B cell (primary cell): ENCODE measurements at regions not wholly inside any gene's neighbourhood (a gene's known extent, or its start where the extent isn't known, plus 50 kb on each side); places are given as distances from the start of the nearest gene placed in this dataset.

ENCODE experiments used
- ATAC-seq: fragments of 200-7000 bp; cut with Tn5 transposase; one replicate; pipeline ENCODE4 v1.10.0; 2021; ENCODE audit warnings: low read depth, mild to moderate bottlenecking, moderate number of reproducible peaks, moderate library complexity
- CTCF ChIA-PET: fragments of 350-600 bp; sonication (Branson Sonifier 250); formaldehyde crosslinking; loops from one replicate; lab custom pipeline; 2021; ENCODE audit warnings: antibody characterized with exemption, inconsistent platforms; lab: Charles Lee
- POLR2A ChIA-PET: fragments of 350-600 bp; sonication (Branson Sonifier 250); formaldehyde crosslinking; loops from one replicate; lab custom pipeline; 2021; ENCODE audit warnings: antibody characterized with exemption; lab: Charles Lee
- DNase-seq: peaks from one replicate; pipeline ENCODE4 v3.0.0; 2013
- H2AFZ ChIP-seq: 2 replicates; pipeline ENCODE4 v1.6.1; 2012; ENCODE audit warnings: mild to moderate bottlenecking, low read depth, low read length; ENCODE audit not compliant: insufficient read depth, poor library complexity, severe bottlenecking
- H3K27ac ChIP-seq, 2 donors: 1 replicate in 1 of 2; 2 replicates in 1 of 2; pipeline ENCODE4 v1.5.1; 2012 to 2013; ENCODE audit warnings: low read length in 2 of 2, mild to moderate bottlenecking in 2 of 2, moderate library complexity in 1 of 2
- H3K27me3 ChIP-seq, 4 experiments: fragments of 200-600 bp in 1 of 4; sonication (generic) in 1 of 4; replicated peaks in 1 of 4; 1 replicate in 2 of 4; 2 replicates in 2 of 4; pipeline versions ENCODE4 v1.6.1 to v1.7.0; 2013 to 2016; ENCODE audit warnings: low read length in 3 of 4, mild to moderate bottlenecking in 2 of 4, mixed read lengths in 1 of 4, moderate library complexity in 1 of 4; ENCODE audit not compliant: insufficient read depth in 4 of 4, control insufficient read depth in 3 of 4; ENCODE audit errors: control extremely low read depth in 1 of 4
- H3K36me3 ChIP-seq, 2 experiments: replicated peaks in 1 of 2; 1 replicate in 1 of 2; 2 replicates in 1 of 2; pipeline versions ENCODE4 v1.6.1 to v1.7.1; 2013; ENCODE audit warnings: low read length in 1 of 2; ENCODE audit not compliant: insufficient read depth in 2 of 2, control insufficient read depth in 1 of 2; ENCODE audit errors: control extremely low read depth in 1 of 2, extremely low read depth in 1 of 2
- H3K4me1 ChIP-seq, 2 donors: fragments of 200-600 bp in 1 of 2; sonication (generic) in 1 of 2; 1 replicate in 1 of 2; 2 replicates in 1 of 2; pipeline versions ENCODE4 v1.5.1 to v1.6.1; 2013 to 2017; ENCODE audit warnings: low read length in 2 of 2; ENCODE audit not compliant: control insufficient read depth in 2 of 2, insufficient read depth in 2 of 2
- H3K4me2 ChIP-seq: replicated peaks from 2 replicates; pipeline ENCODE3; 2012; ENCODE audit warnings: mild to moderate bottlenecking, low read depth, low read length; ENCODE audit not compliant: poor library complexity, severe bottlenecking
- H3K4me3 ChIP-seq, 5 experiments: fragments of 200-600 bp in 1 of 5; sonication (generic) in 1 of 5; 1 replicate in 3 of 5; 2 replicates in 2 of 5; pipeline versions ENCODE4 v1.5.1 to v1.7.0; 2011 to 2016; ENCODE audit warnings: low read length in 4 of 5, mild to moderate bottlenecking in 4 of 5, low read depth in 2 of 5, control low read depth in 1 of 5, moderate library complexity in 1 of 5; ENCODE audit not compliant: insufficient read depth in 1 of 5; ENCODE audit errors: control extremely low read depth in 1 of 5, extremely low read depth in 1 of 5
- H3K79me2 ChIP-seq: fragments of 200-600 bp; sonication (generic); one replicate; pipeline ENCODE4 v1.6.0; 2016; ENCODE audit warnings: low read length; ENCODE audit not compliant: control insufficient read depth, insufficient read depth
- H3K9ac ChIP-seq: fragments of 200-600 bp; sonication (generic); 2 replicates; pipeline ENCODE4 v1.6.1; 2017; ENCODE audit warnings: mild to moderate bottlenecking, low read length, moderate library complexity
- H3K9me3 ChIP-seq, 3 donors: one replicate each; pipeline versions ENCODE4 v1.6.1 to v1.7.1; 2013; ENCODE audit warnings: low read length in 2 of 3; ENCODE audit not compliant: control insufficient read depth in 2 of 3, insufficient read depth in 1 of 3; ENCODE audit errors: control extremely low read depth in 1 of 3
- H4K20me1 ChIP-seq: 2 replicates; pipeline ENCODE4 v1.6.0; 2012; ENCODE audit warnings: mild to moderate bottlenecking, low read length; ENCODE audit not compliant: insufficient read depth, control insufficient read depth, poor library complexity, severe bottlenecking
- H3K27ac Mint-ChIP-seq: one replicate; pipeline ENCODE4 v1.8.0; 2021; ENCODE audit warnings: mixed read lengths
- H3K27me3 Mint-ChIP-seq: one replicate; pipeline ENCODE4 v1.8.0; 2021; ENCODE audit warnings: mixed read lengths
- H3K4me1 Mint-ChIP-seq: one replicate; pipeline ENCODE4 v1.8.0; 2021; ENCODE audit warnings: mixed read lengths
- H3K4me3 Mint-ChIP-seq: one replicate; pipeline ENCODE4 v1.8.0; 2021; ENCODE audit warnings: mixed read lengths
- H3K9me3 Mint-ChIP-seq: one replicate; pipeline ENCODE4 v1.8.0; 2022; ENCODE audit warnings: mixed read lengths; ENCODE audit not compliant: insufficient read depth
- EZH2 ChIP-seq: IDR thresholded peaks from 2 replicates; pipeline ENCODE4 v1.6.1; 2012; ENCODE audit warnings: borderline replicate concordance, low read depth, mild to moderate bottlenecking, moderate library complexity, low read length; ENCODE audit not compliant: insufficient read depth, poor library complexity, severe bottlenecking
- WGBS: methylation state at CpG from one replicate; pipeline ENCODE4 v1.1.5; 2013; ENCODE audit warnings: missing lambda C conversion rate; ENCODE audit not compliant: insufficient coverage; 5-methylcytosine and 5-hydroxymethylcytosine counted together
- intact Hi-C: fragments of 100-400 bp; cut with micrococcal nuclease; formaldehyde crosslinking; loops from one replicate; pipeline ENCODE4 v1.10.0; 2022
- TF ChIP-seq, protein P1 (sequence below): fragments of 200-600 bp; IDR thresholded peaks from one replicate; pipeline ENCODE4 v1.8.0; 2022; ENCODE audit warnings: antibody characterized with exemption, mild to moderate bottlenecking

DNA sequence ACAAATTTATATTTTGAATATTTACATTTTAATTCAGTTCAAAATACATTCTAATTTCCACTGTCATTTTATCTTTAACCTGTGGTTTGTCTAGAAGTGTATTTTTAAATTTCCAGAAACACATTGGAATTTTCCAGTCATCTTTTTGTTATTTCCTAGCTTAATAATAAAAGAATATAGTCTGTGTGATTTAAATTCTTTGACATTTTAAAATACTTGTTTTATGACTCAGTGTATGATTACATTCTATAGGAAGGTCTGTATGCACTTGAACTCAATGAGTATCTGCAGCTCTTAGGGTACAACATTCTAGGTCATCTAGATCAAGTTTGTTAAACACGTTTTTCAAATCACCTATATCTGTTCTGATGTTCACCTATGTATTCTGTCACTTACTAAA is 88.3 kb upstream of the MBOAT2 start:
- H3K9me3 Mint-ChIP-seq = no peaks in the 10 kb centered on the region
- H3K4me1 Mint-ChIP-seq = peaks cover 6% of the 10 kb centered on the region
- ChIA-PET CTCF (no interaction called here), POLR2A (no interaction called here)
- no peak overlapping the region for H3K4me3 Mint-ChIP-seq
- no peak for DNase-seq
- Histone ChIP-seq H3K4me1 (no peaks in the 10 kb centered on the region), H3K36me3 (no peaks in the 10 kb centered on the region), H3K4me3 (no peak overlapping the region), H4K20me1 (no peaks in the 10 kb centered on the region), H3K79me2 (no peaks in the 10 kb centered on the region), H3K27ac (no peak overlapping the region), H3K4me2 (no peak overlapping the region), H3K9ac (no peak overlapping the region), H2AFZ (no peak overlapping the region), H3K9me3 (peaks cover 0 to 7% (median 0%) of the 10 kb centered on the region in 3 donors), H3K27me3 (peaks cover 0 to 6% (median 2%) of the 10 kb centered on the region in 4 experiments)
- peaks cover 18% of the 10 kb centered on the region for H3K27me3 Mint-ChIP-seq
- no CpG with 5 or more reads among the region's 1 CpG for WGBS
- TF ChIP-seq EZH2 = no peak
- TF ChIP-seq, protein P1, sequence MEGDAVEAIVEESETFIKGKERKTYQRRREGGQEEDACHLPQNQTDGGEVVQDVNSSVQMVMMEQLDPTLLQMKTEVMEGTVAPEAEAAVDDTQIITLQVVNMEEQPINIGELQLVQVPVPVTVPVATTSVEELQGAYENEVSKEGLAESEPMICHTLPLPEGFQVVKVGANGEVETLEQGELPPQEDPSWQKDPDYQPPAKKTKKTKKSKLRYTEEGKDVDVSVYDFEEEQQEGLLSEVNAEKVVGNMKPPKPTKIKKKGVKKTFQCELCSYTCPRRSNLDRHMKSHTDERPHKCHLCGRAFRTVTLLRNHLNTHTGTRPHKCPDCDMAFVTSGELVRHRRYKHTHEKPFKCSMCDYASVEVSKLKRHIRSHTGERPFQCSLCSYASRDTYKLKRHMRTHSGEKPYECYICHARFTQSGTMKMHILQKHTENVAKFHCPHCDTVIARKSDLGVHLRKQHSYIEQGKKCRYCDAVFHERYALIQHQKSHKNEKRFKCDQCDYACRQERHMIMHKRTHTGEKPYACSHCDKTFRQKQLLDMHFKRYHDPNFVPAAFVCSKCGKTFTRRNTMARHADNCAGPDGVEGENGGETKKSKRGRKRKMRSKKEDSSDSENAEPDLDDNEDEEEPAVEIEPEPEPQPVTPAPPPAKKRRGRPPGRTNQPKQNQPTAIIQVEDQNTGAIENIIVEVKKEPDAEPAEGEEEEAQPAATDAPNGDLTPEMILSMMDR = no peak
- no peak for ATAC-seq
- intact Hi-C loops = no loop called here
- H3K27ac Mint-ChIP-seq = no peak overlapping the region

DNA sequence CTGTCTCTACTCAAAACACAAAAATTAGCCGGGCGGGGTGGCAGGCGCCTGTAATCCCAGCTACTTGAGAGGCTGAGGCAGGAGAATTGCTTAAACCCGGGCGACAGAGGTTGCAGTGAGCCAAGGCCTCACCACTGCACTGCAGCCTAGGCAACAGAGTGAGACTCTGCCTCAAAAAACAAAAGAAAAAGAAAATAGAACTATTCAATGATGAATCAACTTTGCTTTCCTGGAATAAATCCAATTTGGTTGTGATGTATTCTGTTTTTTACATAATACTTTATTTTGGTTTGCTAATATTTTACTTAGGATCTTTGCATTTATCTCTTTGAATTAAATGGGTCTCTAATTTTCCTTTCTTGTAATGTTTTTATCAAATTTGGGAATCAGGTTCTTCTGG is 86.3 kb upstream of the MBOAT2 start:
- Histone ChIP-seq H3K4me2 (no peak overlapping the region), H3K9ac (no peak overlapping the region), H4K20me1 (no peaks in the 10 kb centered on the region), H3K27me3 (no peaks in the 10 kb centered on the region), H3K4me3 (no peak overlapping the region), H3K27ac (no peak overlapping the region), H3K4me1 (no peaks in the 10 kb centered on the region), H3K9me3 (peaks cover 0 to 7% (median 0%) of the 10 kb centered on the region in 3 donors), H3K36me3 (no peaks in the 10 kb centered on the region), H2AFZ (no peak overlapping the region), H3K79me2 (no peaks in the 10 kb centered on the region)
- ChIA-PET CTCF (no interaction called here), POLR2A (no interaction called here)
- Mint-ChIP-seq H3K27me3 (peaks cover 12% of the 10 kb centered on the region), H3K27ac (no peak overlapping the region), H3K4me3 (no peak overlapping the region), H3K9me3 (no peaks in the 10 kb centered on the region), H3K4me1 (peaks cover 6% of the 10 kb centered on the region)
- no peak for DNase-seq
- ATAC-seq = no peak
- WGBS = 100% methylated on average over 5 of the region's 5 CpGs
- no peak for TF ChIP-seq EZH2
- TF ChIP-seq, protein P1 = no peak
- intact Hi-C loops = no loop called here
